Endothelial cell (in vitro differentiated cells): ENCODE measurements at regions not wholly inside any gene's neighbourhood (a gene's known extent, or its start where the extent isn't known, plus 50 kb on each side); places are given as distances from the start of the nearest gene placed in this dataset.

ENCODE experiments used
- DNase-seq: peaks from one replicate; pipeline ENCODE4 v3.0.0; 2021; ENCODE audit warnings: low spot score
- H3K27ac Mint-ChIP-seq: one replicate; pipeline ENCODE4 v1.8.0; 2021; ENCODE audit warnings: mixed read lengths, inconsistent platforms; ENCODE audit not compliant: unreplicated experiment
- H3K27me3 Mint-ChIP-seq: one replicate; pipeline ENCODE4 v1.8.0; 2021; ENCODE audit warnings: mild to moderate bottlenecking, moderate library complexity, mixed read lengths, inconsistent platforms; ENCODE audit not compliant: unreplicated experiment
- H3K36me3 Mint-ChIP-seq: one replicate; pipeline ENCODE4 v1.8.0; 2021; ENCODE audit warnings: mild to moderate bottlenecking, low read depth, mixed read lengths, inconsistent platforms; ENCODE audit not compliant: unreplicated experiment
- H3K4me1 Mint-ChIP-seq: one replicate; pipeline ENCODE4 v1.8.0; 2021; ENCODE audit warnings: mild to moderate bottlenecking, mixed read lengths, inconsistent platforms; ENCODE audit not compliant: unreplicated experiment
- H3K4me3 Mint-ChIP-seq: one replicate; pipeline ENCODE4 v1.8.0; 2021; ENCODE audit warnings: mild to moderate bottlenecking, mixed read lengths, inconsistent platforms; ENCODE audit not compliant: unreplicated experiment
- H3K9me3 Mint-ChIP-seq: one replicate; pipeline ENCODE4 v1.8.0; 2021; ENCODE audit warnings: mixed read lengths, inconsistent platforms; ENCODE audit not compliant: unreplicated experiment
- CTCF ChIP-seq: fragments of 200-600 bp; sonication (generic); IDR thresholded peaks from one replicate; pipeline ENCODE4 v1.5.0; 2021; ENCODE audit warnings: antibody characterized with exemption; ENCODE audit not compliant: unreplicated experiment

DNA sequence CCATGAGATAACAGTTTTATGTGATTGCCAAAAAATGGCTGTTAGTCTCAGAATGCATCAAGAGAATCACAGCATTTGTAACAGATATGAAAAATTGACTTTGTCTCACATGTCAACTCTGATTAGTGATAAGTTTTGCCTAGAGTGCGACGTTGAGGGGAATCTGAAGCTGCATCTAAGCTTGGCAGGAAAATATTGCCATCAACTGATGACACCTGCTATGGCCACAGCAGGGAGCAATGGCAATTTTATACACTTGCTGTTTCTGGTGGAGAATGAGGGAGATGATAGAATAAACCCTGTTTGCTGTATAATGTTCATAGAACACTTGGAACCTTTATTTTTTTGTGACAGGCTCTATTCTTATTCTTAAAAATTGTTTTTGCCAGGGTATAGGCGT, 205.4 kb upstream of the GNPDA2 start:
- H3K27ac Mint-ChIP-seq: no peak overlapping the region
- no peaks in the 10 kb centered on the region for H3K36me3 Mint-ChIP-seq
- no peaks in the 10 kb centered on the region for H3K27me3 Mint-ChIP-seq
- TF ChIP-seq CTCF: no peak
- no peaks in the 10 kb centered on the region for H3K9me3 Mint-ChIP-seq
- DNase-seq: no peak
- no peaks in the 10 kb centered on the region for H3K4me1 Mint-ChIP-seq
- H3K4me3 Mint-ChIP-seq: no peak overlapping the region

DNA sequence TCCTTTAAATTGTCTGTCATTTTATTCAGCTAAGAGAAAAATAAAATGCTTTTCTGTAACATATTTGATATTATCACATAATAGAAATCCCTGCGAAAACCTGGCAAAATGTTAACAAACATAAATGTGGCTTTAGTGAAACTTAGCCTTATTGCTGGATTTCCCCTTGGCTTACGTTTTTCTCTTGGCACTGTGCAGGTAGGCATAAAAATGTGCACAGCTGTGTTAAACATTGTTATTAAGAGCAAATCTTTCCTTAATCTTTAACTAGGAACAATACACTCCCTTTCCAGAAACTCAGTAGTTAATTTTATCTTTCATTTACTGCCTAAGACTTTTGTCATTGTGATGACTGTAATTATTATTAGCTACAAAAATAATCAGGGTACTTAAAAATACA, 202.4 kb upstream of the GNPDA2 start:
- no peaks in the 10 kb centered on the region for H3K27me3 Mint-ChIP-seq
- no peak overlapping the region for H3K27ac Mint-ChIP-seq
- no peaks in the 10 kb centered on the region for H3K36me3 Mint-ChIP-seq
- no peak for DNase-seq
- no peaks in the 10 kb centered on the region for H3K9me3 Mint-ChIP-seq
- H3K4me1 Mint-ChIP-seq: no peaks in the 10 kb centered on the region
- no peak for TF ChIP-seq CTCF
- no peak overlapping the region for H3K4me3 Mint-ChIP-seq

DNA sequence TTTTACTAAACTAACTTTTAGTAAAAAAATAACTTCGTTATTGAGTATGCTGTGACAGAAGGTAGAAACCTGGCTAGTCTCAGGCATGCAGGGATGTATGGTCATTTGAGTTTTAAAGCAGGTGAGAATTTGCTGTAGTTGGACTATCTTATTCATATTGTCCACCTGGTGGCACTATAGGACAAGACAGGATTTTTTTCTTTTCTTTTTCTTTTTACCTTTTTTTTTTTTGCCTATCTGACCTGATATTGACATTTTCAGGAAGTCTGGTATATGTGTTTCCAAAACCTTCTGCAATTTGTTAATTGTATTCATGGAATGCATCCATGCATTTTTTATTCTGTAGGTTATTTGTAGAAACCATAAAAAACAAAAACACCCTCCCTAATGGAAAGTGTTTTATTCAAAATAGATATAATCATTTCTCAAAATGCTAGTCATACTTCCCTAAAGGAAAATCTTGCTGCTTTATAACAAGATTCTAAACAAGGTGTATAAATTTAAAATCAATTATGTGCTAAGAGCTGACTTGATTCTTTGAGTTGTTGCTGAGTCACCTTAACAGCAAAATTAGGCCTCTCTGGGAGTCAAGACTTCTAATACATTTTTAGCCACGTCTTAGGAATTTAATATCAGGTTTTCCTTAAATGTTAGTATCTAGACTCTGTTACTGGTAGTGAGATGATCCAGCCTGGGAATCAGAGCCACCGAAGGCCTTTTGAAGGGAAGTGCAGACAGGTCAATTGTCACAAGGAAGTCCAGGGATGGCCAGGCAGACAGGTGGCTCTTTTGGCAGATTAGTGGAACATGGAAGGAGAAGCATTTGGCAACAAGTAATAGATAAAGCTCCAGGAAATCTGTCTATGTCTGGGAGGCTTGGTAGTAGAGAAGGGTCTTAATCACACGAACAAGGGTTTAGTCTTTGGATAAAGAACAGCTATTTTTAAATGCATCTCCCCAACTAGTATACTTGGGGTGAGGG, 201.3 kb upstream of the GNPDA2 start:
- peak; percentile 62 for TF ChIP-seq CTCF
- H3K27me3 Mint-ChIP-seq: no peaks in the 10 kb centered on the region
- H3K36me3 Mint-ChIP-seq: no peaks in the 10 kb centered on the region
- no peak overlapping the region for H3K27ac Mint-ChIP-seq
- H3K4me3 Mint-ChIP-seq: no peak overlapping the region
- no peaks in the 10 kb centered on the region for H3K9me3 Mint-ChIP-seq
- no peaks in the 10 kb centered on the region for H3K4me1 Mint-ChIP-seq
- DNase-seq: no peak

DNA sequence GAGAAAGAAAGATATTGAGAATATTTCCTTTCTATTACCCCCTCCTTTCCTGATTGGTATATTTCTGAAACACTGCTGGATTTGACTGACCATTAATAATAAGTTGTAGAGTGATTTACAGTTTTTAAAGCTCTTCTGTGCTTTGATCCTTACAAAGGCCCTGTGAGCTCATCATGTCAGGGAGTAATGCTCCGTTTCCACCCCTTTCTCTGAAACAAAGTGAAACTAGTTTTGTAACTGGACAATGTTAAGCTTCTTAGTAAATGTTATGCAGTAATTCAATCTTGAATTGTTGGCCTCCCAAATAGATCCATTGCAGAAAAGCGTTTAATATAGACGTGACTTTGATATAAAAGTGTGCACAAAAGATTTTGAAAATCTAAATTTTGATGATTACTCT, 190.1 kb upstream of the GNPDA2 start:
- H3K36me3 Mint-ChIP-seq: no peaks in the 10 kb centered on the region
- TF ChIP-seq CTCF: no peak

GRCh38 chr4:44914748-44915147, 188.4 kb upstream of the GNPDA2 start:
- no peak overlapping the region for H3K4me3 Mint-ChIP-seq
- no peak overlapping the region for H3K27ac Mint-ChIP-seq
- TF ChIP-seq CTCF: no peak
- H3K4me1 Mint-ChIP-seq: no peaks in the 10 kb centered on the region
- H3K9me3 Mint-ChIP-seq: no peaks in the 10 kb centered on the region
- DNase-seq: no peak
- H3K36me3 Mint-ChIP-seq: no peaks in the 10 kb centered on the region
- H3K27me3 Mint-ChIP-seq: no peaks in the 10 kb centered on the region

More for the DNA sequence above, 190.1 kb upstream of the GNPDA2 start:
- no peak overlapping the region for H3K4me3 Mint-ChIP-seq
- H3K27ac Mint-ChIP-seq: no peak overlapping the region
- no peaks in the 10 kb centered on the region for H3K4me1 Mint-ChIP-seq
- H3K27me3 Mint-ChIP-seq: no peaks in the 10 kb centered on the region
- H3K9me3 Mint-ChIP-seq: no peaks in the 10 kb centered on the region
- DNase-seq: no peak
